Activated CD8-positive, alpha-beta memory T cell treated with anti-CD3 and anti-CD28 coated beads for 24 hours (primary cell): ENCODE measurements at regions not wholly inside any gene's neighbourhood (a gene's known extent, or its start where the extent isn't known, plus 50 kb on each side); places are given as distances from the start of the nearest gene placed in this dataset.

Experiments used
- DNase-seq: peaks from one replicate; pipeline ENCODE4 v3.0.0-alpha.2; 2020

GRCh38 chr2:11955884-11956291 is 209.5 kb downstream of the LPIN1 start:
- DNase-seq: no peak

GRCh38 chr2:11962707-11963328 is 216.4 kb downstream of the LPIN1 start:
- no peak for DNase-seq

- no peak for DNase-seq
Observed at GRCh38 chr2:11963966-11964365, 217.5 kb downstream of the LPIN1 start.

GRCh38 chr2:11967946-11968465 is 221.6 kb downstream of the LPIN1 start:
- DNase-seq: no peak

- DNase-seq: no peak
Observed at GRCh38 chr2:11968521-11968920, 222.1 kb downstream of the LPIN1 start.

GRCh38 chr2:11969774-11970173 is 223.3 kb downstream of the LPIN1 start:
- no peak for DNase-seq

GRCh38 chr2:11974573-11974972 is 228.1 kb downstream of the LPIN1 start:
- no peak for DNase-seq

- no peak for DNase-seq
Observed at GRCh38 chr2:11975373-11975772, 228.9 kb downstream of the LPIN1 start.

- no peak for DNase-seq
Observed at GRCh38 chr2:11976073-11976472, 229.6 kb downstream of the LPIN1 start.

GRCh38 chr2:11977766-11978524 is 231.5 kb downstream of the LPIN1 start:
- no peak for DNase-seq

- DNase-seq: no peak
Observed at GRCh38 chr2:11980809-11981208, 234.4 kb downstream of the LPIN1 start.

GRCh38 chr2:11983401-11983800 is 237.0 kb downstream of the LPIN1 start:
- DNase-seq: no peak

GRCh38 chr2:11983870-11984269 is 237.4 kb downstream of the LPIN1 start:
- no peak for DNase-seq

- DNase-seq: no peak
Observed at GRCh38 chr2:11984316-11985158, 238.1 kb downstream of the LPIN1 start.

GRCh38 chr2:11985817-11986566 is 239.6 kb downstream of the LPIN1 start:
- no peak for DNase-seq

GRCh38 chr2:11987151-11987550 is 240.7 kb downstream of the LPIN1 start:
- no peak for DNase-seq

- no peak for DNase-seq
Observed at GRCh38 chr2:11988691-11989353, 242.4 kb downstream of the LPIN1 start.

GRCh38 chr2:11989354-11989703 is 242.9 kb downstream of the LPIN1 start:
- no peak for DNase-seq

GRCh38 chr2:11990576-11990975 is 244.1 kb downstream of the LPIN1 start:
- no peak for DNase-seq

- no peak for DNase-seq
Observed at GRCh38 chr2:11993749-11994148, 247.3 kb downstream of the LPIN1 start.

- no peak for DNase-seq
Observed at GRCh38 chr2:11995456-11995855, 249.0 kb downstream of the LPIN1 start.

- no peak for DNase-seq
Observed at GRCh38 chr2:11996618-11997017, 250.2 kb downstream of the LPIN1 start.
